ENCODE measurements at regions not wholly inside any gene's neighbourhood (a gene's known extent, or its start where the extent isn't known, plus 50 kb on each side); places are given as distances from the start of the nearest gene placed in this dataset.

DNA sequence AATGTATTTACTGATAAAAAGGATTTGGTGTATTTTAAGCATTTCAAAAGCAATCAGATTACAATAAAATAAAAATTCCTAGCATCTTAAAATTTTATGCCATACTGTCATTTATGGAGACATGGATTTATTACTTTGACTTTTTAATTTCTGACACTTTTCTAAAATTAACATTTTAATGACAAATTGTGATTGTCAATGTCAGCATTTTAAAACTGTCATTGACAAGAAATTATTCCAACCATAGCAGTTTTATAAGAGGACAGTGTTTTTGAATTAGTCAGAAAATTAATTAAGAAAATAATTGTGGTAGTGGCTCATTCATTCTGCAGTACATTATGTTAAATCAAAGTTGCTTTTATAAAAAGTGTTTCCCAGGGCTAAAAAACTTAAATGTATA, 1954.4 kb downstream of the ARAP2 start:
- TF ChIP-seq, protein P1, sequence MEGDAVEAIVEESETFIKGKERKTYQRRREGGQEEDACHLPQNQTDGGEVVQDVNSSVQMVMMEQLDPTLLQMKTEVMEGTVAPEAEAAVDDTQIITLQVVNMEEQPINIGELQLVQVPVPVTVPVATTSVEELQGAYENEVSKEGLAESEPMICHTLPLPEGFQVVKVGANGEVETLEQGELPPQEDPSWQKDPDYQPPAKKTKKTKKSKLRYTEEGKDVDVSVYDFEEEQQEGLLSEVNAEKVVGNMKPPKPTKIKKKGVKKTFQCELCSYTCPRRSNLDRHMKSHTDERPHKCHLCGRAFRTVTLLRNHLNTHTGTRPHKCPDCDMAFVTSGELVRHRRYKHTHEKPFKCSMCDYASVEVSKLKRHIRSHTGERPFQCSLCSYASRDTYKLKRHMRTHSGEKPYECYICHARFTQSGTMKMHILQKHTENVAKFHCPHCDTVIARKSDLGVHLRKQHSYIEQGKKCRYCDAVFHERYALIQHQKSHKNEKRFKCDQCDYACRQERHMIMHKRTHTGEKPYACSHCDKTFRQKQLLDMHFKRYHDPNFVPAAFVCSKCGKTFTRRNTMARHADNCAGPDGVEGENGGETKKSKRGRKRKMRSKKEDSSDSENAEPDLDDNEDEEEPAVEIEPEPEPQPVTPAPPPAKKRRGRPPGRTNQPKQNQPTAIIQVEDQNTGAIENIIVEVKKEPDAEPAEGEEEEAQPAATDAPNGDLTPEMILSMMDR (IDR thresholded peaks at IDR 0.05), result no peak
- no peak for TF ChIP-seq POLR2AphosphoS5 (IDR thresholded peaks at IDR 0.05)
- no peak for TF ChIP-seq EP300 (IDR thresholded peaks at IDR 0.05)
- TF ChIP-seq POLR2A (IDR thresholded peaks at IDR 0.05; ENCODE audit: low read depth), result no peak

DNA sequence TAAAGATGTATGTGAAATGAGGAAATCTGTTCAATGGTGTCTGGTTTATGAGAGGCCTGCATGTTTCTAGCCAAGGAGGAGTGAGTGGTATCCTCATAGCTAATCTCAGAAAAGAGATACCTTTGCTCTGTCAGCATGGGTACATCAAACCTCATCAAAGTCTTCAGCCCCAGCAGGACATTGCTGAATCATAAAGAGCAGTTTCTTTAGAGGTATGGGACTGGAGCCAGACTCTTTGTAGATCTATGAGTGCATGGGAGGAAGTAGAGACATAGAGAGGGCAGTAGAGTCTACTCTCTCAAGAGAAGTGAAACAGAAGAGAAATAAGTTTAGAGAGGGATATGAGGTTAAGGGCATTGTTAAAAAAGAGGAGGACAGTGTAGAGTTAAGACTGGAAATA, 1950.9 kb downstream of the ARAP2 start:
- intact Hi-C loops (cut with DNase I), result no loop called here
- Histone ChIP-seq H3K9me3 (no peaks in the 10 kb centered on the region), H3K4me3 (no peak overlapping the region), H3K4me1 (no peaks in the 10 kb centered on the region), H3K27me3 (no peaks in the 10 kb centered on the region), H3K27ac (replicated peaks in 1 of 4) (no peak overlapping the region), H3K36me3 (no peaks in the 10 kb centered on the region)
- TF ChIP-seq POLR2A (IDR thresholded peaks at IDR 0.05; ENCODE audit: low read depth), result no peak
- no peak for TF ChIP-seq EP300 (IDR thresholded peaks at IDR 0.05)
- TF ChIP-seq, protein P1 (IDR thresholded peaks at IDR 0.05), result no peak
- no peak for TF ChIP-seq POLR2AphosphoS5 (IDR thresholded peaks at IDR 0.05)
- no peak for DNase-seq (ENCODE audit: extremely low spot score)

More for the DNA sequence above, 1954.4 kb downstream of the ARAP2 start:
- no peaks in the 10 kb centered on the region for H3K27me3 ChIP-seq
- no peak overlapping the region for H3K27ac ChIP-seq (replicated peaks in 1 of 4)
- no peak for DNase-seq (ENCODE audit: extremely low spot score)
- H3K9me3 ChIP-seq, result no peaks in the 10 kb centered on the region
- no peaks in the 10 kb centered on the region for H3K36me3 ChIP-seq
- intact Hi-C loops (cut with DNase I), result no loop called here
- no peaks in the 10 kb centered on the region for H3K4me1 ChIP-seq
- no peak overlapping the region for H3K4me3 ChIP-seq

DNA sequence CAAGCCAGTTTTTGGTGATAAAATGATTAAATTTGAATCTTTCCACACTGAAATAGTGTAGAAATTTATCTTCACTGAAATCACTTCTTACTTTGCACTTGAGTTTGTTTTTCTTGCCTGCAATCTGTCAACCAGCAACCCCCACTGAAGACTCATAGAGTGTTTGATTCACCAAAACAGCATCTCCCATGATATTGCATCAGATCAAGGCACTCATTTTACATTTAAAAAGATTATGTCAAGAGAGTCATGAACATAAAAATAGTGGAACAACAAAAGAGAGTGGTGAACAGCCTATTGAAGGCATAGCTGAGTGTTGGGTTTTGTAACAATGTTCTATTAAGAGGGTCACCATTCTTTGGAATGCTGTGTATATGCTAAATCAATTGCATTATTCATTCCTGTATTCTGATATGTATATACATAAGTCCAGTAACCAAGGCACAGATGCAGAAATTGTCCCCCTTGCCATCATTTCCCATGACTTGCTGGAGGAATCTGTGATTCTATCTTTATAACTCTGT, 1934.9 kb downstream of the ARAP2 start:
- intact Hi-C loops (cut with DNase I), result no loop called here
- Histone ChIP-seq H3K9me3 (no peaks in the 10 kb centered on the region), H3K4me3 (no peak overlapping the region), H3K4me1 (no peaks in the 10 kb centered on the region), H3K36me3 (no peaks in the 10 kb centered on the region), H3K27ac (replicated peaks in 1 of 4) (no peak overlapping the region), H3K27me3 (no peaks in the 10 kb centered on the region)
- no peak for DNase-seq (ENCODE audit: extremely low spot score)
- no peak for TF ChIP-seq POLR2A (IDR thresholded peaks at IDR 0.05; ENCODE audit: low read depth)
- TF ChIP-seq EP300 (IDR thresholded peaks at IDR 0.05), result no peak
- TF ChIP-seq, protein P1 (IDR thresholded peaks at IDR 0.05), result no peak
- TF ChIP-seq POLR2AphosphoS5 (IDR thresholded peaks at IDR 0.05), result no peak

DNA sequence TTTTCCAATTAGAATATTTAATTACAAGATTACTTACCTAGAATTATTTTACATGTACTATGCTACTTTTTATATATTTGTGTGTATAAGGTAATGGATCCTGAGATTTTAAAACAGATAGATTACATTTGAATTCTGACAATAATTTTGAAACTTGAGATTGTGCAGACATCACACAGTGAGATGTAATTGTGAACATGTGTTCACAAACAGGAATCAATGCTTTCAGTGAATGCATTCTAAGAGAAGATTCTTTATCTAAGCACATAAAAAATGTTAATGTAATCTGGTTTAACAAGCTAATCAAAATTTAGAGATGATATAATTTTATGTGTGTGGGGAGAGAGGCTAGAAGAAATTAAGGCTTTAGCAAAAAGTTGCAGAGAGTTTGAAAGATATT, 1925.5 kb downstream of the ARAP2 start:
- no peaks in the 10 kb centered on the region for H3K36me3 ChIP-seq
- no peaks in the 10 kb centered on the region for H3K9me3 ChIP-seq
- H3K4me3 ChIP-seq, result no peak overlapping the region
- H3K27me3 ChIP-seq, result no peaks in the 10 kb centered on the region
- no peak overlapping the region for H3K27ac ChIP-seq (replicated peaks in 1 of 4)
- intact Hi-C loops (cut with DNase I), result no loop called here
- no peak for DNase-seq (ENCODE audit: extremely low spot score)
- no peaks in the 10 kb centered on the region for H3K4me1 ChIP-seq
- no peak for TF ChIP-seq POLR2AphosphoS5 (IDR thresholded peaks at IDR 0.05)
- no peak for TF ChIP-seq POLR2A (IDR thresholded peaks at IDR 0.05; ENCODE audit: low read depth)
- no peak for TF ChIP-seq EP300 (IDR thresholded peaks at IDR 0.05)
- TF ChIP-seq, protein P1 (IDR thresholded peaks at IDR 0.05), result no peak

DNA sequence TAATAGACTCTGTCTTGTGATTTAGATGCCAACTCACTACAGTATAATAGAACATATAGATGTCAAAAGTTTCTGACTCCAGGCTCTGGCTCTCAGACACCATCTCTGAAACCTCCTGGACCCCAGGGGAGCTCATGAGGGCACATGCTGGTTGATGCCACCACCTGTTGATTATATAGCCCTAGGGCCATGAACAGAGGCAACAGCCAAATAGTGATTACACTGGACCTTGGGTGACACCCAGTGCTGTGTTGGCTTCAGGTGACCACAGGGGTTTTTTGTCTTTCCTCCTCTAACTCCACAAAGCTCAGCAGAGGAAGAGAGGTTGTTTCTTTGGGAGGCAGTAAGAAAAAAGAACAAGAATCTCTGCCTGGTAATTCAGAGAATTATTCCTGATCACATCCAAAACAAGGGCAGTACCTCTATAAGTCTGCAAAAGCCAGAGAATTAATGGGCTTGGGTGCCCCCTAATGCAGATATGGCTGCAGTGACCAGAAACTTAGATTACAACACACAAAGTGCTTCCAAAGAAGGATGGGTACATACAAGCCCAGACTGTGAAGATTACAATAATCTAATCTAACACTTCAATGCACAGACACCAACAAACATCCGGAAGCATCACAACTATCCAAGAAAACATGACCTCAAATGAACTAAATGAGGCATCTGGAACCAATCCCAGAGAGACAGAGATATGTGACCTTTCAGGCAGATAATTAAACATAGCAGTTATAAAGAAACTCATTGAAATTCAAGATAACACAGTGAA, 1920.6 kb downstream of the ARAP2 start:
- Histone ChIP-seq H3K9me3 (no peaks in the 10 kb centered on the region), H3K27ac (replicated peaks in 1 of 4) (no peak overlapping the region), H3K4me1 (no peaks in the 10 kb centered on the region), H3K27me3 (no peaks in the 10 kb centered on the region), H3K36me3 (no peaks in the 10 kb centered on the region), H3K4me3 (no peak overlapping the region)
- DNase-seq (ENCODE audit: extremely low spot score), result no peak
- intact Hi-C loops (cut with DNase I), result no loop called here
- WGBS, result 61% methylated on average over 1 of the region's 1 CpG
- no peak for TF ChIP-seq POLR2A (IDR thresholded peaks at IDR 0.05; ENCODE audit: low read depth)
- TF ChIP-seq, protein P1 (IDR thresholded peaks at IDR 0.05), result no peak
- TF ChIP-seq EP300 (IDR thresholded peaks at IDR 0.05), result no peak
- TF ChIP-seq POLR2AphosphoS5 (IDR thresholded peaks at IDR 0.05), result no peak
